SK-N-SH (cell line): ENCODE measurements at regions not wholly inside any gene's neighbourhood (a gene's known extent, or its start where the extent isn't known, plus 50 kb on each side); places are given as distances from the start of the nearest gene placed in this dataset.

Experiments
- CTCF ChIA-PET: fragments of 300-600, 350-600 bp; formaldehyde crosslinking; extraction: SDS; loops from one replicate; lab custom pipeline; 2021; lab: Yijun Ruan, JAX
- POLR2A ChIA-PET: fragments of 350-600 bp; sonication (Branson Sonifier 250); formaldehyde crosslinking; extraction: SDS; loops from one replicate; lab custom pipeline; 2020; ENCODE audit warnings: antibody characterized with exemption, inconsistent platforms; lab: Yijun Ruan, JAX
- DNase-seq: peaks from one replicate; pipeline ENCODE4 v3.0.0; 2012
- H2AFZ ChIP-seq: fragments of 200-600 bp; sonication (generic); 2 replicates; pipeline ENCODE4 v1.8.1; 2016; ENCODE audit warnings: antibody characterized with exemption, mild to moderate bottlenecking, low read depth
- H3F3A ChIP-seq: fragments of 200-600 bp; sonication (generic); replicated peaks from 2 replicates; pipeline ENCODE3; 2016; ENCODE audit warnings: antibody characterized with exemption, mild to moderate bottlenecking; ENCODE audit not compliant: insufficient read depth
- H3K27ac ChIP-seq, 2 experiments: fragments of 200-500 bp in 1 of 2; fragments of 200-600 bp in 1 of 2; sonication (Bioruptor generic) in 1 of 2; sonication (generic), shearing (Covaris generic) in 1 of 2; 2 replicates each; pipeline versions ENCODE4 v1.5.1 to v1.6.1; 2014 to 2016; ENCODE audit warnings: low read depth in 2 of 2, inconsistent platforms in 1 of 2, low read length in 1 of 2, mild to moderate bottlenecking in 1 of 2, mixed read lengths in 1 of 2
- H3K27me3 ChIP-seq: fragments of 200-600 bp; sonication (generic), shearing (Covaris generic); 2 replicates; pipeline ENCODE4 v1.6.1; 2016; ENCODE audit warnings: mixed run types; ENCODE audit not compliant: insufficient read depth
- H3K36me3 ChIP-seq, 2 experiments: fragments of 200-500 bp in 1 of 2; fragments of 200-600 bp in 1 of 2; sonication (Bioruptor generic) in 1 of 2; sonication (generic) in 1 of 2; replicated peaks in 1 of 2; 2 replicates each; pipeline versions ENCODE3 to v1.5.1; 2014 to 2016; ENCODE audit warnings: low read length in 1 of 2, mild to moderate bottlenecking in 1 of 2; ENCODE audit not compliant: insufficient read depth in 2 of 2, control insufficient read depth in 1 of 2
- H3K4me1 ChIP-seq, 2 experiments: fragments of 200-500 bp in 1 of 2; fragments of 200-600 bp in 1 of 2; sonication (Bioruptor generic) in 1 of 2; sonication (generic), shearing (Covaris generic) in 1 of 2; 2 replicates each; pipeline versions ENCODE4 v1.5.1 to v1.6.1; 2014 to 2016; ENCODE audit warnings: low read depth in 1 of 2, low read length in 1 of 2, mixed run types in 1 of 2; ENCODE audit not compliant: insufficient read depth in 2 of 2, control insufficient read depth in 1 of 2
- H3K4me2 ChIP-seq: fragments of 200-600 bp; sonication (generic), shearing (Covaris generic); 2 replicates; pipeline ENCODE4 v1.6.1; 2017; ENCODE audit warnings: mixed run types
- H3K4me3 ChIP-seq, 2 experiments: fragments of 200-500 bp in 1 of 2; fragments of 200-600 bp in 1 of 2; sonication (Bioruptor generic) in 1 of 2; sonication (generic), shearing (Covaris generic) in 1 of 2; 2 replicates each; pipeline versions ENCODE4 v1.5.1 to v1.8.1; 2014 to 2016; ENCODE audit warnings: low read depth in 2 of 2, inconsistent platforms in 1 of 2, low read length in 1 of 2, mild to moderate bottlenecking in 1 of 2, mixed read lengths in 1 of 2, moderate library complexity in 1 of 2
- H3K79me2 ChIP-seq: fragments of 200-600 bp; sonication (generic); 2 replicates; pipeline ENCODE4 v1.8.1; 2017; ENCODE audit warnings: mild to moderate bottlenecking; ENCODE audit not compliant: insufficient read depth
- H3K9ac ChIP-seq: fragments of 200-600 bp; sonication (generic); 2 replicates; pipeline ENCODE4 v1.6.1; 2017; ENCODE audit warnings: mixed run types
- H3K9me2 ChIP-seq: fragments of 200-600 bp; sonication (generic); 2 replicates; pipeline ENCODE4 v1.6.1; 2017; ENCODE audit warnings: mixed run types
- H3K9me3 ChIP-seq: fragments of 200-600 bp; sonication (generic); 2 replicates; pipeline ENCODE4 v1.6.1; 2017; ENCODE audit warnings: mixed run types, mild to moderate bottlenecking, moderate library complexity
- H4K20me1 ChIP-seq: fragments of 200-600 bp; sonication (generic); 2 replicates; pipeline ENCODE4 v1.6.1; 2017; ENCODE audit warnings: mild to moderate bottlenecking, mixed run types; ENCODE audit not compliant: insufficient read depth
- ELF1 ChIP-seq: IDR thresholded peaks from 2 replicates; pipeline ENCODE4 v1.4.0; 2012
- EP300 ChIP-seq, 2 experiments: IDR thresholded peaks; 2 replicates each; pipeline versions ENCODE4 v1.4.0 to v1.6.1; 2012; ENCODE audit warnings: borderline replicate concordance in 1 of 2, low read depth in 1 of 2, low read length in 1 of 2
- FOXJ3 ChIP-seq: sonication (generic); formaldehyde crosslinking; IDR thresholded peaks from 2 replicates; pipeline ENCODE4 v1.5.1; 2020; ENCODE audit warnings: mild to moderate bottlenecking, missing genetic modification reagents
- JUND ChIP-seq: IDR thresholded peaks from 2 replicates; pipeline ENCODE4 v1.4.0; 2012
- NRF1 ChIP-seq: IDR thresholded peaks from 2 replicates; pipeline ENCODE4 v1.6.1; 2012; ENCODE audit warnings: low read depth, mild to moderate bottlenecking, low read length
- POLR2AphosphoS5 ChIP-seq: IDR thresholded peaks from 2 replicates; pipeline ENCODE4 v1.6.1; 2012; ENCODE audit warnings: low read depth, low read length
- RCOR1 ChIP-seq: fragments of 150-350 bp; IDR thresholded peaks from 2 replicates; pipeline ENCODE4 v1.6.1; 2017; ENCODE audit warnings: antibody characterized with exemption, low read length
- RXRA ChIP-seq: IDR thresholded peaks from 2 replicates; pipeline ENCODE4 v1.4.0; 2012; ENCODE audit warnings: low read depth, mild to moderate bottlenecking, borderline replicate concordance
- SMC3 ChIP-seq: IDR thresholded peaks from 2 replicates; pipeline ENCODE4 v1.6.1; 2012; ENCODE audit warnings: low read depth, low read length, improper control_type of control experiment
- TAF1 ChIP-seq: IDR thresholded peaks from 2 replicates; pipeline ENCODE4 v1.6.1; 2012; ENCODE audit warnings: low read depth, mild to moderate bottlenecking, low read length, moderate library complexity, borderline replicate concordance
- TCF12 ChIP-seq: IDR thresholded peaks from 2 replicates; pipeline ENCODE4 v1.4.0; 2012
- YY1 ChIP-seq: IDR thresholded peaks from 2 replicates; pipeline ENCODE4 v1.4.0; 2012; ENCODE audit warnings: low read depth, mild to moderate bottlenecking
- WGBS: methylation state at CpG from one replicate; pipeline ENCODE4 v1.1.6; 2017; ENCODE audit warnings: low lambda C conversion rate; 5-methylcytosine and 5-hydroxymethylcytosine counted together
- TF ChIP-seq, protein P1 (sequence below): fragments of 200-600 bp; sonication (generic); IDR thresholded peaks from 2 replicates; pipeline ENCODE4 v1.6.1; 2017; ENCODE audit warnings: antibody characterized with exemption, mild to moderate bottlenecking, moderate library complexity
- TF ChIP-seq, protein P2 (sequence below): IDR thresholded peaks from 2 replicates; pipeline ENCODE4; 2012
- TF ChIP-seq, protein P3 (sequence below): IDR thresholded peaks from 2 replicates; pipeline ENCODE4 v1.4.0; 2012; ENCODE audit warnings: low read depth, borderline replicate concordance

DNA sequence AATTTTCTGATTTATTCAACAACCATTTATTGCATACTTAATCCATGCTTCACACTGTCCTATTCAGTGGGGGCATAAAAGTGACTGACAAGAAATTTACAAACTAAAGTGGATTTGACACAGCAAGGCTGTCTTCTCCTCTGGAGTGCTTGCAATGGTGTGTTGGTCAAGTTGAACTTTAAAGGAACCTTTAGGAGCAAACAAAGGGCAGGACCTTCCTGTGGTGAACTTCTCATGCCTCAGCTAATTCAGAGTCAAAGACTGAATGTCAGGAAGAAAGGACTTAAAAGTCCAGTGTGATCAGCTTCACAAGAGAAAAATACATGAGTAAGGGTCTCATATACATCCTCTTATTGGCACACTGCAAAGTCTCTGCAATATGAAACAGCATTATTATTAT is 60.8 kb upstream of the TENT5A start:
- H4K20me1 ChIP-seq = no peaks in the 10 kb centered on the region
- no peak overlapping the region for H3K27ac ChIP-seq
- ChIA-PET POLR2A (no interaction called here), CTCF (no interaction called here)
- no peak for TF ChIP-seq TCF12
- TF ChIP-seq NRF1 = no peak
- TF ChIP-seq SMC3 = no peak
- no peak for TF ChIP-seq ELF1
- no peak for TF ChIP-seq POLR2AphosphoS5
- no peaks in the 10 kb centered on the region for H3K9me2 ChIP-seq
- H2AFZ ChIP-seq = no peak overlapping the region
- no peaks in the 10 kb centered on the region for H3K27me3 ChIP-seq
- H3K4me3 ChIP-seq = no peak overlapping the region
- H3K9ac ChIP-seq = no peak overlapping the region
- no peak overlapping the region for H3K4me2 ChIP-seq
- H3K36me3 ChIP-seq = no peaks in the 10 kb centered on the region
- DNase-seq = no peak
- no peaks in the 10 kb centered on the region for H3K79me2 ChIP-seq
- no peaks in the 10 kb centered on the region for H3F3A ChIP-seq
- H3K9me3 ChIP-seq = no peaks in the 10 kb centered on the region
- H3K4me1 ChIP-seq = no peaks in the 10 kb centered on the region

DNA sequence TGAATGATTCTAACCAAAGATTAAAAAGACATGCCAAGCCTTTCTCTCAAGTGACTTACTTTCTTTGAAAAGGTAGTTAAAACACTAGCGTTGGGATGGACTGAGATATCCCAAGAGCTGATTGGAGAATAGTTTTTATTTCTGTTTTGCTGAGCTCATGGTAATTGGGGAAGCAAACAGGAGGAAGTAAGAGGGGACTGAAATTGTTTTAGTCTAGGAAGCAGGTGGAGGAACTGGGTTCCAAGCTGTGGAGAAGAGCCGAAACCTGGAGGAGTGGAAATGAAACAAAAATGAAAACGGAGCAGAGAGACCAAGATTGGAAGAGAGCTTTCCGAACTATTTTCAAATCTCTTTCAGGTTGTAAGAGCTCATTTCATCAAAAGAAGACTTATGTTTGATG is 59.9 kb upstream of the TENT5A start:
- WGBS = 88% methylated on average over 4 of the region's 4 CpGs
- Histone ChIP-seq H3F3A (no peaks in the 10 kb centered on the region), H3K4me2 (no peak overlapping the region), H3K9ac (no peak overlapping the region), H3K4me1 (no peaks in the 10 kb centered on the region), H3K9me3 (no peaks in the 10 kb centered on the region), H3K79me2 (no peaks in the 10 kb centered on the region), H3K27me3 (no peaks in the 10 kb centered on the region), H3K9me2 (no peaks in the 10 kb centered on the region), H3K36me3 (no peaks in the 10 kb centered on the region), H2AFZ (no peak overlapping the region), H4K20me1 (no peaks in the 10 kb centered on the region), H3K27ac (no peak overlapping the region), H3K4me3 (no peak overlapping the region)
- ChIA-PET CTCF (no interaction called here), POLR2A (no interaction called here)
- DNase-seq = no peak
- TF ChIP-seq EP300 (IDR thresholded peaks at IDR 0.05; ENCODE audit: borderline replicate concordance in 1 of 2, low read depth in 1 of 2, low read length in 1 of 2) (no peak), ELF1 (no peak), RXRA (no peak), RCOR1 (no peak), FOXJ3 (CRISPR knock-in tag) (no peak), NRF1 (no peak), TAF1 (no peak), SMC3 (no peak), YY1 (no peak), JUND (no peak)
- TF ChIP-seq, protein P1, sequence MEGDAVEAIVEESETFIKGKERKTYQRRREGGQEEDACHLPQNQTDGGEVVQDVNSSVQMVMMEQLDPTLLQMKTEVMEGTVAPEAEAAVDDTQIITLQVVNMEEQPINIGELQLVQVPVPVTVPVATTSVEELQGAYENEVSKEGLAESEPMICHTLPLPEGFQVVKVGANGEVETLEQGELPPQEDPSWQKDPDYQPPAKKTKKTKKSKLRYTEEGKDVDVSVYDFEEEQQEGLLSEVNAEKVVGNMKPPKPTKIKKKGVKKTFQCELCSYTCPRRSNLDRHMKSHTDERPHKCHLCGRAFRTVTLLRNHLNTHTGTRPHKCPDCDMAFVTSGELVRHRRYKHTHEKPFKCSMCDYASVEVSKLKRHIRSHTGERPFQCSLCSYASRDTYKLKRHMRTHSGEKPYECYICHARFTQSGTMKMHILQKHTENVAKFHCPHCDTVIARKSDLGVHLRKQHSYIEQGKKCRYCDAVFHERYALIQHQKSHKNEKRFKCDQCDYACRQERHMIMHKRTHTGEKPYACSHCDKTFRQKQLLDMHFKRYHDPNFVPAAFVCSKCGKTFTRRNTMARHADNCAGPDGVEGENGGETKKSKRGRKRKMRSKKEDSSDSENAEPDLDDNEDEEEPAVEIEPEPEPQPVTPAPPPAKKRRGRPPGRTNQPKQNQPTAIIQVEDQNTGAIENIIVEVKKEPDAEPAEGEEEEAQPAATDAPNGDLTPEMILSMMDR = no peak
- TF ChIP-seq, protein P2, sequence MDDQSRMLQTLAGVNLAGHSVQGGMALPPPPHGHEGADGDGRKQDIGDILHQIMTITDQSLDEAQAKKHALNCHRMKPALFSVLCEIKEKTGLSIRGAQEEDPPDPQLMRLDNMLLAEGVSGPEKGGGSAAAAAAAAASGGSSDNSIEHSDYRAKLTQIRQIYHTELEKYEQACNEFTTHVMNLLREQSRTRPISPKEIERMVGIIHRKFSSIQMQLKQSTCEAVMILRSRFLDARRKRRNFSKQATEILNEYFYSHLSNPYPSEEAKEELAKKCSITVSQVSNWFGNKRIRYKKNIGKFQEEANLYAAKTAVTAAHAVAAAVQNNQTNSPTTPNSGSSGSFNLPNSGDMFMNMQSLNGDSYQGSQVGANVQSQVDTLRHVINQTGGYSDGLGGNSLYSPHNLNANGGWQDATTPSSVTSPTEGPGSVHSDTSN = no peak
- TF ChIP-seq, protein P3, sequence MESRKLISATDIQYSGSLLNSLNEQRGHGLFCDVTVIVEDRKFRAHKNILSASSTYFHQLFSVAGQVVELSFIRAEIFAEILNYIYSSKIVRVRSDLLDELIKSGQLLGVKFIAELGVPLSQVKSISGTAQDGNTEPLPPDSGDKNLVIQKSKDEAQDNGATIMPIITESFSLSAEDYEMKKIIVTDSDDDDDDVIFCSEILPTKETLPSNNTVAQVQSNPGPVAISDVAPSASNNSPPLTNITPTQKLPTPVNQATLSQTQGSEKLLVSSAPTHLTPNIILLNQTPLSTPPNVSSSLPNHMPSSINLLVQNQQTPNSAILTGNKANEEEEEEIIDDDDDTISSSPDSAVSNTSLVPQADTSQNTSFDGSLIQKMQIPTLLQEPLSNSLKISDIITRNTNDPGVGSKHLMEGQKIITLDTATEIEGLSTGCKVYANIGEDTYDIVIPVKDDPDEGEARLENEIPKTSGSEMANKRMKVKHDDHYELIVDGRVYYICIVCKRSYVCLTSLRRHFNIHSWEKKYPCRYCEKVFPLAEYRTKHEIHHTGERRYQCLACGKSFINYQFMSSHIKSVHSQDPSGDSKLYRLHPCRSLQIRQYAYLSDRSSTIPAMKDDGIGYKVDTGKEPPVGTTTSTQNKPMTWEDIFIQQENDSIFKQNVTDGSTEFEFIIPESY = no peak
